Fibroblast of lung (primary cell): ENCODE measurements at regions not wholly inside any gene's neighbourhood (a gene's known extent, or its start where the extent isn't known, plus 50 kb on each side); places are given as distances from the start of the nearest gene placed in this dataset.

Source experiments
- EZH2 ChIP-seq: IDR thresholded peaks from 2 replicates; pipeline ENCODE4 v1.5.1; 2012; ENCODE audit warnings: low read length, control low read depth, mild to moderate bottlenecking; ENCODE audit errors: missing control alignments
- TF ChIP-seq, protein P1 (sequence below), 2 donors: IDR thresholded peaks in 1 of 2; conservative IDR thresholded peaks in 1 of 2; 1 replicate in 1 of 2; 2 replicates in 1 of 2; pipeline ENCODE4 v1.5.1; 2011 to 2012; ENCODE audit warnings: low read length in 2 of 2, control low read depth in 1 of 2, inconsistent platforms in 1 of 2, low read depth in 1 of 2, mild to moderate bottlenecking in 1 of 2

DNA sequence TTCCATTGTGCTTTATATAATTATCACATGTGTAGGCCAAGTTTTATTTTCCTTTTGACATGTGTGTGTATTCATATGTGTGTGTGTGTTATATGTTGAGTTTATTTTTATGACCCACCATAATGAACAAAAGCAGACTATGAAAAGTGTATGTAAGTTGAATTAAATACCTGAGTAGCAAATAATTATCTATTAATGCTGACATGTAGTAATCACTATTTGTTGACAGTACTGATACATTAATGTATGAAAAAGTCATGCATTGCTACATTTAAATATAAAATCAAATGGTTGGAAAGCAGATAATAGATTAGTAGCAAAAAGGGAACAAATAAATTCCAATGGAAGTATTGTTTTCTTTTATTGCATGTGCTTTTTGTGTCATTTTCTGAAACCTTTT is 1948.5 kb upstream of the PCDH20 start:
- TF ChIP-seq EZH2 = no peak
- TF ChIP-seq, protein P1, sequence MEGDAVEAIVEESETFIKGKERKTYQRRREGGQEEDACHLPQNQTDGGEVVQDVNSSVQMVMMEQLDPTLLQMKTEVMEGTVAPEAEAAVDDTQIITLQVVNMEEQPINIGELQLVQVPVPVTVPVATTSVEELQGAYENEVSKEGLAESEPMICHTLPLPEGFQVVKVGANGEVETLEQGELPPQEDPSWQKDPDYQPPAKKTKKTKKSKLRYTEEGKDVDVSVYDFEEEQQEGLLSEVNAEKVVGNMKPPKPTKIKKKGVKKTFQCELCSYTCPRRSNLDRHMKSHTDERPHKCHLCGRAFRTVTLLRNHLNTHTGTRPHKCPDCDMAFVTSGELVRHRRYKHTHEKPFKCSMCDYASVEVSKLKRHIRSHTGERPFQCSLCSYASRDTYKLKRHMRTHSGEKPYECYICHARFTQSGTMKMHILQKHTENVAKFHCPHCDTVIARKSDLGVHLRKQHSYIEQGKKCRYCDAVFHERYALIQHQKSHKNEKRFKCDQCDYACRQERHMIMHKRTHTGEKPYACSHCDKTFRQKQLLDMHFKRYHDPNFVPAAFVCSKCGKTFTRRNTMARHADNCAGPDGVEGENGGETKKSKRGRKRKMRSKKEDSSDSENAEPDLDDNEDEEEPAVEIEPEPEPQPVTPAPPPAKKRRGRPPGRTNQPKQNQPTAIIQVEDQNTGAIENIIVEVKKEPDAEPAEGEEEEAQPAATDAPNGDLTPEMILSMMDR (conservative IDR thresholded peaks at IDR 0.05 in 1 of 2, IDR thresholded peaks at IDR 0.05 in 1 of 2; ENCODE audit: low read depth in 1 of 2, low read length in 2 of 2) = no peak
